HL-60/S4 (cell line): ENCODE measurements at regions not wholly inside any gene's neighbourhood (a gene's known extent, or its start where the extent isn't known, plus 50 kb on each side); places are given as distances from the start of the nearest gene placed in this dataset.

Experiments
- in situ Hi-C: fragments of 300-500 bp; cut with MboI; formaldehyde crosslinking; loops from 2 replicates; pipeline ENCODE4 v1.14.3; 2022; ENCODE audit warnings: low sequenced_read_pairs

GRCh38 chr5:60271517-60271916 lies 378.0 kb upstream of the PDE4D start:
- in situ Hi-C loops = no loop called here

- in situ Hi-C loops = no loop called here
These were observed 374.4 kb upstream of the PDE4D start for GRCh38 chr5:60267907-60268306.

- in situ Hi-C loops = no loop called here
These were observed 369.8 kb upstream of the PDE4D start for GRCh38 chr5:60263346-60263745.

- in situ Hi-C loops = no loop called here
These were observed 369.2 kb upstream of the PDE4D start for GRCh38 chr5:60262576-60263295.

GRCh38 chr5:60261732-60262131 lies 368.2 kb upstream of the PDE4D start:
- in situ Hi-C loops = no loop called here

- in situ Hi-C loops = no loop called here
These were observed 367.1 kb upstream of the PDE4D start for GRCh38 chr5:60260658-60261057.

- in situ Hi-C loops = no loop called here
These were observed 366.2 kb upstream of the PDE4D start for GRCh38 chr5:60259730-60260129.

- in situ Hi-C loops = no loop called here
These were observed 364.2 kb upstream of the PDE4D start for GRCh38 chr5:60257596-60258271.

- in situ Hi-C loops = no loop called here
These were observed 363.0 kb upstream of the PDE4D start for GRCh38 chr5:60256546-60256945.

- in situ Hi-C loops = no loop called here
These were observed 355.4 kb upstream of the PDE4D start for GRCh38 chr5:60248901-60249300.

GRCh38 chr5:60243713-60244112 lies 350.2 kb upstream of the PDE4D start:
- in situ Hi-C loops = no loop called here

- in situ Hi-C loops = no loop called here
These were observed 338.7 kb upstream of the PDE4D start for GRCh38 chr5:60232036-60232795.

- in situ Hi-C loops = no loop called here
These were observed 336.9 kb upstream of the PDE4D start for GRCh38 chr5:60230456-60230855.

- in situ Hi-C loops = no loop called here
These were observed 336.2 kb upstream of the PDE4D start for GRCh38 chr5:60229691-60230185.

- in situ Hi-C loops = no loop called here
These were observed 335.1 kb upstream of the PDE4D start for GRCh38 chr5:60228676-60229075.

- in situ Hi-C loops = no loop called here
These were observed 332.6 kb upstream of the PDE4D start for GRCh38 chr5:60226128-60226527.

- in situ Hi-C loops = no loop called here
These were observed 329.8 kb upstream of the PDE4D start for GRCh38 chr5:60223342-60223741.

- in situ Hi-C loops = no loop called here
These were observed 326.4 kb upstream of the PDE4D start for GRCh38 chr5:60219921-60220320.

GRCh38 chr5:60210810-60211209 lies 317.3 kb upstream of the PDE4D start:
- in situ Hi-C loops = no loop called here

GRCh38 chr5:60209146-60209840 lies 315.8 kb upstream of the PDE4D start:
- in situ Hi-C loops = no loop called here

- in situ Hi-C loops = no loop called here
These were observed 315.2 kb upstream of the PDE4D start for GRCh38 chr5:60208716-60209115.
